HG02623 (cell line): ENCODE measurements at regions not wholly inside any gene's neighbourhood (a gene's known extent, or its start where the extent isn't known, plus 50 kb on each side); places are given as distances from the start of the nearest gene placed in this dataset.

Experiments
- ATAC-seq: cut with Tn5 transposase; IDR thresholded peaks from one replicate; pipeline ENCODE4 v1.9.1; 2021; ENCODE audit warnings: moderate library complexity; ENCODE audit not compliant: unreplicated experiment

GRCh38 chr1:5640845-5641244, 351.4 kb downstream of the NPHP4 start:
- ATAC-seq: no peak

GRCh38 chr1:5639106-5639722, 353.0 kb downstream of the NPHP4 start:
- no peak for ATAC-seq

GRCh38 chr1:5638582-5638981, 353.6 kb downstream of the NPHP4 start:
- no peak for ATAC-seq

DNA sequence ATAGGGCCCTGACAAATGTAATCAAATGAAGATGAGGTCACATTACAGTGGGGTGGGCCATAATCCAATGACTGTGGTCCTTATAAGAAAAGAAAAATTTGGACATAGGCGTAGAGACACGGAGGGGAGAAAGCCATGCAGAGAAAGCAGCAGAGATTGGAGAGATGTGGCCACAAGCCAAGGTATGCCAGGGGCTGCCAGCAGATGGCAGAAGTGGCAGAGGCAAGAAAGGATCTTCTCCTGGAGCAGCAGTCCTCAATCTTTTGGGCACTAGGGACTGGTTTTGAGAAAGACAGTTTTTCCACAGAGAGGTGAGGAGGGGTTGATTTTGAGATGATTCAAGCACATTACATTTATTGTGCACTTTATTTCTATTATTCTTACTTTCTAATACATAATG, 355.1 kb downstream of the NPHP4 start:
- no peak for ATAC-seq

DNA sequence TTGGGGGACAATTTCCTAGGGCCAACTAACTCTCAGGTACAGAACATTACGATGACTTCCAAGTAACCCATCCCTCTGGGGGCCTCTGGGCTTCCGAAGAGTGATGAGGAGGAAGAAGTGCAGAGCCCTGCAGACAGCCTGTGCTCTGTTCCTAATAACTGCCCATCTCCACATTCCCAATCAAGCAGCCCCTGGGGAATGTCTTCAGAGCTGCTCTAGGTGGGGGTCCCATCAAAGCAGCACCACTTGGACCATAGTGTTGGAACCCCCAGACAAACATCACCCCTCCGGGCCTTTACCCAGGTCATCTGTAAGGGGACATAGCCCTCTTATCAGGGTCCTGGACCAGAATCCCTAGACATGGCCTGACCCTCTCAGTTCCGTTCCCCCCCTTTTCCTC, 357.3 kb downstream of the NPHP4 start:
- no peak for ATAC-seq

GRCh38 chr1:5632814-5633213, 359.4 kb downstream of the NPHP4 start:
- no peak for ATAC-seq

GRCh38 chr1:5632224-5632623, 360.0 kb downstream of the NPHP4 start:
- no peak for ATAC-seq

DNA sequence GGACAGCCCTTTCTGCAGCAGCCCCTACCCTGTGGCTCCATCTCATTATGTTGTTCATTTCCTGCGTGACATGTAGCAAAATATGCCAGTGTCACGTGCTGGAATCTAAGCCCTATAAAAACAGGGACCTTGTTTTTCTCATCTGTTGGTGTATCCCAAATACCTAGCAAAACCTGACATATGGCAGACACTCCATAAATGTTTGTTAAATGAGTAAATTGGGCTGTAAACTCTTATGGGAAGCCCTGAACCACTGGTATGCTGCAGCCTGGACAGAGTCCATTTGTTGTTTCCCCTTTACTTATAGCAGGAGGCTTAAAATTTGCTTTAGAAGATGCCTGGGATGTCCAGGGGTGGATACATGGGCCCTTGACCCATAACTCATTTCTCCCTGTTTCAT, 363.8 kb downstream of the NPHP4 start:
- ATAC-seq: no peak

- ATAC-seq: no peak
Observed at GRCh38 chr1:5623399-5623798, 368.8 kb downstream of the NPHP4 start.

DNA sequence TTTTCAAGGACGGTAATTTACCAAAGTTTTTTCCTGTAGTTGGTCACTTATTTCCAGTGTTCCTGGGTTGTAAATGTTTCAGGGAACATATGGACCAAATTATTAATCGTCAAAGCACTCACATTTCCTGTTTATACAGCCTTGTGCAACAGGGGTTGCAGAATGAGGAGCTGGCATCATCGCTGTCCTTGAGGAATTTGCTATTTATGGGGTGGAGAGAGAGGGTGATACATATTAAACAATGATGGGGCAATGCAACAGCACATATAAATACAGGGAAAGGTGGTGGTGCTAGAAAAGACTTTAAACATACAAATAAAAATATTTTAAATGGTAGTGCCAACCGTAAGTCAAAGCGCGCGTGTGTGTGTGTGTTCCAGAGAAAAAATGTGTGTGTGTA, 369.8 kb downstream of the NPHP4 start:
- no peak for ATAC-seq

DNA sequence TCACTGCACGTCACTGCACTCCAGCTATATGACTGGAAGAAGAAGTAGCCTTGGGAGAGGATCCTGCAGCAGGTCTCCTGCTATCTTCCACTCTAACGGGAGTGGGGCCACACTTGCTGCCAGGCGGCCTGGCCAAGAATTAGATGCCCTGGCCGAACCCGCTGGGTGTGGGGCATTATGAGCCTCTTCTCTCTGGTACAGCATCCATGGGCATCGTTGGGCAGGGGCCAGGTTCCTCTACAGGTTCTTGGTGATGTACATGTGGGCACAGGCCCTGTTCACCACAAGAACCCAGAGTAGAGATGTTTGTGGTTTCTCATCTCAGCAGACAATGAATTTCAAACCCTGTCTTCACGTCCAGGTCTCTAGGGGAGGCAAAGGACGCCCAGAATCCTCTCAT, 370.5 kb downstream of the NPHP4 start:
- no peak for ATAC-seq

- no peak for ATAC-seq
Observed at GRCh38 chr1:5620997-5621396, 371.2 kb downstream of the NPHP4 start.

- ATAC-seq: no peak
Observed at GRCh38 chr1:5620418-5620817, 371.8 kb downstream of the NPHP4 start.

- no peak for ATAC-seq
Observed at GRCh38 chr1:5619469-5619868, 372.8 kb downstream of the NPHP4 start.

- ATAC-seq: no peak
Observed at GRCh38 chr1:5617546-5617945, 374.7 kb downstream of the NPHP4 start.

GRCh38 chr1:5617179-5617520, 375.1 kb downstream of the NPHP4 start:
- ATAC-seq: no peak

- no peak for ATAC-seq
Observed at GRCh38 chr1:5616366-5617178, 375.7 kb downstream of the NPHP4 start.

- ATAC-seq: no peak
Observed at GRCh38 chr1:5615076-5615475, 377.1 kb downstream of the NPHP4 start.

DNA sequence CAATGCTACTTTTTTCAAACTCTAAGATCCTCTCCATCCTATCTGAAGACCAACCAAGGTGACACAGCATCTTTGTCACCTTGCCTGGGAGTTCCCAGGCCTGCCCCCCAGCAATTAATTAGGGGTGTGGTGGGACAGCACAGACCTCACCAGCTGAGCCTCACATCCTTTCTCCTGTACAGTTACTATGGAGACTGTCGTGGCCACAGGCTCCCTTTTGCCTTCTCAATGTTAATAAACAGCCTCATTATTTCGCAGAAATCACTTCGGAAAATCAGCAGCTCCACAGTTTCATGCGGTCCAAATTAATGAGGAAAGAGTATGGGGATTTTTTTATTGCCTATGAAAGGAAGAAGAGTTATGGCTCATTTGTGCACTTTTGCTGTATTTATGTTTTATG, 378.3 kb downstream of the NPHP4 start:
- ATAC-seq: no peak

DNA sequence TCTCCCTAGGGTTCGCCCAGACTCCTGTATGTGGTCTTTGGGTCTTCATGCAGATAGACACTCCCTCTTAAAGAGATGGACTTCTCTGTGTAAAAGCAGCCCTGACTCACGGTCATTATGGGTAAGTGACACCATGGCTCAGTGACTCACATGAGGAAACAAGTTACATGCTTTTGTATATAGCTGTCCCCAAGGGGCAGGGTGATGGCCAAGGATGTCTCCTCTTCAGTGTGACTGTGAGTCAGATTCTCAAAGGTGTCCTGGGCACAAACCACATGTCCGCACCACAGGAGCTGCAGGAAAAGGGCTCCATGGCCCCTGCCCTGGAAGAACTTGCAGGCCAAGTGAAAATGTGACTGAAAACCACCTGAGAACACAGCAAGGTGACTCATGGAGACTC, 380.4 kb downstream of the NPHP4 start:
- ATAC-seq: no peak

GRCh38 chr1:5611431-5611830, 380.8 kb downstream of the NPHP4 start:
- no peak for ATAC-seq

DNA sequence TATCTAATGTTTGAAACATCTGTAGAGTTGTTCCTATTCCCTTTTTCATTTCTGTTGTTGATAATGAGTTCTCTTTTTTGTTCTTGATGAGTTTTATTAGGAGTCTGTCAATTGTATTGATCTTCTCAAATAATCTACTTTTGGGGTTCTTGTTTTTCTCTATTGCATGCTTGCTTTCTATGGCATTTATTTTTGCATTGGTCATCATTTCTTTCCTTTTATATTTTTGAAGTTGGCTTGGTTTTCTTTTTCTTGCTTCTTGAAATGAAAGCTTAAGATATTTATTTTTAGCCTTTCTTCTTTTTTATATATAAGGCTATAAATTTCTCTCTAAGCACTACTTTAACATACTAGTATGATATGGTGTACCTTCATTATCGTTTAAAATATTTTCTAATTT, 381.8 kb downstream of the NPHP4 start:
- ATAC-seq: no peak
